ENCODE measurements at regions not wholly inside any gene's neighbourhood (a gene's known extent, or its start where the extent isn't known, plus 50 kb on each side); places are given as distances from the start of the nearest gene placed in this dataset.

DNA sequence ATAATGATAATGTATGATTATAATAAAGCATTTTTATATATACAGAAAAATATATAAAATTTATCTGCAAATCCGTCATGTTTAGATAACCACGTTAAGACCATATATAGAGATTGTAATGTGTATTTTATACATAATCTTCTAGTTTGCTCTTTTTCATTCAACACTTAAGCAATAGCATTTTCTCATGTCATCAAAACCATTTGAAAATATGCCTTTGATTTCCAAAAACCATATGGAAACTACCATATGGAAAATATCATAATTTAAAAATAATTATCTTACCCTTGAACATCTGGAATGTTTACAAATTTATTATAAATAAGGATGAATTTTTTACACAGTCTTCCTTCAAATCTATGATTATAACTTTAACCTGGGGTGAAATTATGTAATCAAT lies 250.4 kb upstream of the NPSR1 start:
- H3K27ac ChIP-seq (ENCODE audit: insufficient read length, low read depth, low read length), result no peak overlapping the region
- H3K27me3 Mint-ChIP-seq (ENCODE audit: low read depth), result no peaks in the 10 kb centered on the region; the same call in 1 of the 2 replicates

More for the DNA sequence above, 250.4 kb upstream of the NPSR1 start:
- Histone ChIP-seq H3K18ac (ENCODE audit: insufficient read length, low read depth, low read length) (no peak overlapping the region), H3K79me2 (ENCODE audit: insufficient read depth, low read length) (no peaks in the 10 kb centered on the region), H2BK120ac (ENCODE audit: low read depth, low read length, poor library complexity, severe bottlenecking) (no peak overlapping the region), H2AK5ac (ENCODE audit: insufficient read length, low read length) (no peak overlapping the region), H2BK15ac (ENCODE audit: low read depth, low read length) (no peak overlapping the region), H2AFZ (ENCODE audit: low read length) (no peak overlapping the region), H4K5ac (ENCODE audit: insufficient read length, low read depth, low read length) (no peak overlapping the region), H4K20me1 (ENCODE audit: control insufficient read depth, insufficient read depth, insufficient read length) (no peaks in the 10 kb centered on the region), H3K23me2 (ENCODE audit: insufficient read length, low read depth, low read length, poor library complexity, severe bottlenecking) (no peaks in the 10 kb centered on the region), H2BK5ac (ENCODE audit: insufficient read length, low read length) (no peak overlapping the region), H3K23ac (ENCODE audit: insufficient read length, low read depth, low read length) (no peak overlapping the region), H3K9me3 (ENCODE audit: control insufficient read depth, low read depth, low read length) (no peaks in the 10 kb centered on the region), H3K4me2 (ENCODE audit: insufficient read depth, insufficient read length, low read length) (no peak overlapping the region), H3K79me1 (ENCODE audit: insufficient read depth, low read depth, low read length, poor library complexity, severe bottlenecking) (no peaks in the 10 kb centered on the region), H3K14ac (ENCODE audit: insufficient read depth, low read length) (no peak overlapping the region), H4K8ac (replicated peaks; ENCODE audit: insufficient read length, low read depth, low read length) (no peak overlapping the region), H4K91ac (ENCODE audit: insufficient read length, low read depth, low read length) (no peak overlapping the region), H3K56ac (ENCODE audit: insufficient read length, low read depth, low read length) (no peak overlapping the region), H2BK20ac (ENCODE audit: low read depth, low read length, poor library complexity, severe bottlenecking) (no peak overlapping the region), H3T11ph (ENCODE audit: low read length) (no peak overlapping the region), H3K4ac (ENCODE audit: low read depth, low read length) (no peak overlapping the region), H2BK12ac (ENCODE audit: insufficient read length, low read depth, low read length) (no peak overlapping the region), H3K9ac (ENCODE audit: extremely low read depth, insufficient read length, low read length) (no peak overlapping the region), H3K27me3 (ENCODE audit: insufficient read depth, low read length) (no peaks in the 10 kb centered on the region), H3K4me1 (ENCODE audit: insufficient read depth, low read length) (no peaks in the 10 kb centered on the region)
- TF ChIP-seq, protein P1, sequence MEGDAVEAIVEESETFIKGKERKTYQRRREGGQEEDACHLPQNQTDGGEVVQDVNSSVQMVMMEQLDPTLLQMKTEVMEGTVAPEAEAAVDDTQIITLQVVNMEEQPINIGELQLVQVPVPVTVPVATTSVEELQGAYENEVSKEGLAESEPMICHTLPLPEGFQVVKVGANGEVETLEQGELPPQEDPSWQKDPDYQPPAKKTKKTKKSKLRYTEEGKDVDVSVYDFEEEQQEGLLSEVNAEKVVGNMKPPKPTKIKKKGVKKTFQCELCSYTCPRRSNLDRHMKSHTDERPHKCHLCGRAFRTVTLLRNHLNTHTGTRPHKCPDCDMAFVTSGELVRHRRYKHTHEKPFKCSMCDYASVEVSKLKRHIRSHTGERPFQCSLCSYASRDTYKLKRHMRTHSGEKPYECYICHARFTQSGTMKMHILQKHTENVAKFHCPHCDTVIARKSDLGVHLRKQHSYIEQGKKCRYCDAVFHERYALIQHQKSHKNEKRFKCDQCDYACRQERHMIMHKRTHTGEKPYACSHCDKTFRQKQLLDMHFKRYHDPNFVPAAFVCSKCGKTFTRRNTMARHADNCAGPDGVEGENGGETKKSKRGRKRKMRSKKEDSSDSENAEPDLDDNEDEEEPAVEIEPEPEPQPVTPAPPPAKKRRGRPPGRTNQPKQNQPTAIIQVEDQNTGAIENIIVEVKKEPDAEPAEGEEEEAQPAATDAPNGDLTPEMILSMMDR (conservative IDR thresholded peaks at IDR 0.05), result no peak
- no peaks in the 10 kb centered on the region for H3K36me3 Mint-ChIP-seq (ENCODE audit: insufficient read depth in 1 of 3, low read depth in 3 of 3)
- no peak overlapping the region for H3K4me3 Mint-ChIP-seq
- H3K27ac Mint-ChIP-seq, result no peak overlapping the region
- H3K9me3 Mint-ChIP-seq, result no peaks in the 10 kb centered on the region
- WGBS (ENCODE audit: extremely low coverage, insufficient read length, low lambda C conversion rate), result no CpG with 5 or more reads among the region's 2 CpGs
- H3K4me1 Mint-ChIP-seq, result peaks cover 5 to 9% of the 10 kb centered on the region in 2 experiments; a peak in 2 of 4 replicates
- DNase-seq, result no peak

All from H9 (cell line).